Smooth muscle cell (in vitro differentiated cells): ENCODE measurements at regions not wholly inside any gene's neighbourhood (a gene's known extent, or its start where the extent isn't known, plus 50 kb on each side); places are given as distances from the start of the nearest gene placed in this dataset.

ENCODE experiments used
- DNase-seq: peaks from one replicate; lab custom pipeline; 2025; ENCODE audit not compliant: unreplicated experiment; lab: John Stamatoyannopoulos, UW
- H2AFZ ChIP-seq: fragments of 200-600 bp; sonication (generic); 2 replicates; pipeline ENCODE4 v1.6.0; 2016; ENCODE audit warnings: antibody characterized with exemption, low read depth, mild to moderate bottlenecking
- H3F3A ChIP-seq: fragments of 200-600 bp; sonication (generic); 2 replicates; pipeline ENCODE4 v1.6.0; 2017; ENCODE audit warnings: antibody characterized with exemption, low read depth
- H3K27ac ChIP-seq: fragments of 200-600 bp; sonication (generic); 2 replicates; pipeline ENCODE4 v1.5.1; 2016; ENCODE audit warnings: low read depth, mild to moderate bottlenecking
- H3K27me3 ChIP-seq: fragments of 200-600 bp; sonication (generic); 2 replicates; pipeline ENCODE4 v1.6.1; 2016; ENCODE audit warnings: low read depth, mild to moderate bottlenecking
- H3K36me3 ChIP-seq: fragments of 200-600 bp; sonication (generic); 2 replicates; pipeline ENCODE4 v1.5.1; 2016; ENCODE audit warnings: low read depth
- H3K4me1 ChIP-seq: fragments of 200-600 bp; sonication (generic); 2 replicates; pipeline ENCODE4 v1.5.1; 2016; ENCODE audit warnings: low read depth
- H3K4me2 ChIP-seq: fragments of 200-600 bp; sonication (generic); 2 replicates; pipeline ENCODE4 v1.6.0; 2016; ENCODE audit warnings: mild to moderate bottlenecking
- H3K4me3 ChIP-seq: fragments of 200-600 bp; sonication (generic); 2 replicates; pipeline ENCODE4 v1.5.1; 2016; ENCODE audit warnings: mild to moderate bottlenecking
- H3K79me2 ChIP-seq: fragments of 200-600 bp; sonication (generic); 2 replicates; pipeline ENCODE4 v1.6.0; 2016; ENCODE audit warnings: low read depth, mild to moderate bottlenecking
- H3K9ac ChIP-seq: fragments of 200-600 bp; sonication (generic); 2 replicates; pipeline ENCODE4 v1.6.0; 2016; ENCODE audit warnings: low read depth
- H3K9me3 ChIP-seq: fragments of 200-600 bp; sonication (generic); replicated peaks from 2 replicates; pipeline ENCODE4 v1.5.1; 2016; ENCODE audit warnings: low read depth
- H4K20me1 ChIP-seq: fragments of 200-600 bp; sonication (generic); 2 replicates; pipeline ENCODE4 v1.6.0; 2016; ENCODE audit warnings: low read depth
- CTCF ChIP-seq: fragments of 200-600 bp; sonication (generic); IDR thresholded peaks from 2 replicates; pipeline ENCODE4 v1.5.1; 2017; ENCODE audit warnings: borderline replicate concordance, mild to moderate bottlenecking, antibody characterized with exemption; ENCODE audit not compliant: insufficient read depth, poor library complexity, severe bottlenecking
- WGBS: methylation state at CpG from one replicate; pipeline ENCODE4 v1.1.7; 2016; ENCODE audit warnings: low lambda C conversion rate; 5-methylcytosine and 5-hydroxymethylcytosine counted together

DNA sequence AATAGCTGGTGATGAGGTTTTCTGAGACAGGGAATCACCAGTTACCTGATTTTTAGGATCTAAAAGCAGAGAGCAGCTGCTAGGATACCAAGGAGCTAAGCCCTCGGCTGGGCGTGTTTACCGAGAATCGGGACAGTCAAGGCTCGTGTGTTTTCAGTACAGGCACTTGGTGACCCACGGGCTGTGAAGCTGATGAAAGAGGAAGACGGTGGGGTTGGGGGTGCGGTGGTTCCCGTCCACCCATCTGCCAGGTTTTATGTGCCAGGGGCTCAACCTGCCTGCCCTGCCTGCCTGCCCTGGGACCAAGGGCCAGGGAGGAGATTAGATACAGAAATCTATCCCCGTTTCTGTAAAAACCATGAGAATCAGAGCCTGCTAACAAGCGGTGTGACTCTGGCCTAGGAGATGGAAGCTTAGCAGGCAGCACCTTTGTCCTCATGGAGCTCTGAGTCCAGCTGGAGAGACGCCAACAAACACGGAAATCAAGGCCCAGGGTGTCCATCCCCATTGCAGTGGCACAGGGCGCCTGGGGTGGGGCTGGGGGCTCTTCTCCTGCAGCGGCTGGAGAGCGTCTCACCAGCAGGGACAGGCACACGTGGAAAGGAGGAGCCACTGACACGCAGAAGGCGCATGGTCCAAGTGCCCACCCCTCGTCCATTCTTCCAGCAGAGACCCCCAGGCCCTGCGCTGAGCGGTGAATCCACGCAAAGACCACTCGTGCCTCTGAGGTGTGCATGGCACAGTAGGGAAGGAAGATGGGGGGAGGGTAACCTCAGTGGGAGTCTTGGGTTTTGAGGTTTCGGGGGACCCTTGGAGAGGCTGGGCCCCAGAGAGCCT, 265.0 kb upstream of the TCERG1L start:
- no peaks in the 10 kb centered on the region for H3K9me3 ChIP-seq
- no peak overlapping the region for H3K27ac ChIP-seq
- no peak for DNase-seq

DNA sequence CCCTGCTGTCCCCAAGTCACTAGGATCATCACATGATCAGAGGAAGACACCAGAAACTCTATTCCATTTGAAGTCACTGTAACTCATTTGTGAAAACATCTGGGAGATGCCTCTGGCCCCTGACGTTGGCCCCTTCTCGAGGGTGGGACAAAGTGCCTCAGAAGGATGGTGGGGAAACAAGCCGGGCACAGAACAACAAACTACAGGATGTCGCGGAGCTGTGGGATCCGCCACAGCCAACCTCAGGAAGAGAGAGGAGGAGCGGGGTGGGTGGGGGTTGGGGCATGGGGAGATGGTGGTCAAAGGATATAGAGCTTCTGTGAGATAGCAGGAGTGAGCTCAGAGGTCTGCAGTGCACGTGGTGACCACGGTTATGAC, 265.6 kb upstream of the TCERG1L start:
- Histone ChIP-seq H3K27ac (no peak overlapping the region), H4K20me1 (no peaks in the 10 kb centered on the region), H3K9ac (no peak overlapping the region), H2AFZ (no peak overlapping the region), H3K36me3 (no peaks in the 10 kb centered on the region), H3K27me3 (no peaks in the 10 kb centered on the region), H3F3A (no peaks in the 10 kb centered on the region), H3K4me3 (no peak overlapping the region), H3K9me3 (no peaks in the 10 kb centered on the region), H3K79me2 (no peaks in the 10 kb centered on the region), H3K4me1 (no peaks in the 10 kb centered on the region), H3K4me2 (no peak overlapping the region)
- no peak for DNase-seq
- no peak for TF ChIP-seq CTCF
- WGBS: 77% methylated on average over 8 of the region's 9 CpGs

More for the DNA sequence above, 265.0 kb upstream of the TCERG1L start:
- Histone ChIP-seq H3K36me3 (no peaks in the 10 kb centered on the region), H2AFZ (no peak overlapping the region), H3K9ac (no peak overlapping the region), H3K27me3 (no peaks in the 10 kb centered on the region), H3F3A (no peaks in the 10 kb centered on the region), H3K4me1 (no peaks in the 10 kb centered on the region), H3K4me2 (no peak overlapping the region), H4K20me1 (no peaks in the 10 kb centered on the region), H3K79me2 (no peaks in the 10 kb centered on the region), H3K4me3 (no peak overlapping the region)
- WGBS: 91% methylated on average over 25 of the region's 25 CpGs
- no peak for TF ChIP-seq CTCF

GRCh38 chr10:131577786-131578471, 266.4 kb upstream of the TCERG1L start:
- Histone ChIP-seq H3K27ac (no peak overlapping the region), H3K36me3 (no peaks in the 10 kb centered on the region), H3K27me3 (no peaks in the 10 kb centered on the region), H3K4me2 (no peak overlapping the region), H3F3A (no peaks in the 10 kb centered on the region), H3K4me3 (no peak overlapping the region), H3K4me1 (no peaks in the 10 kb centered on the region), H2AFZ (no peak overlapping the region), H3K79me2 (no peaks in the 10 kb centered on the region), H3K9ac (no peak overlapping the region), H3K9me3 (no peaks in the 10 kb centered on the region), H4K20me1 (no peaks in the 10 kb centered on the region)
- no peak for TF ChIP-seq CTCF
- DNase-seq: no peak
- 95% methylated on average over 24 of the region's 24 CpGs for WGBS
